ENCODE measurements at regions not wholly inside any gene's neighbourhood (a gene's known extent, or its start where the extent isn't known, plus 50 kb on each side); places are given as distances from the start of the nearest gene placed in this dataset.

DNA sequence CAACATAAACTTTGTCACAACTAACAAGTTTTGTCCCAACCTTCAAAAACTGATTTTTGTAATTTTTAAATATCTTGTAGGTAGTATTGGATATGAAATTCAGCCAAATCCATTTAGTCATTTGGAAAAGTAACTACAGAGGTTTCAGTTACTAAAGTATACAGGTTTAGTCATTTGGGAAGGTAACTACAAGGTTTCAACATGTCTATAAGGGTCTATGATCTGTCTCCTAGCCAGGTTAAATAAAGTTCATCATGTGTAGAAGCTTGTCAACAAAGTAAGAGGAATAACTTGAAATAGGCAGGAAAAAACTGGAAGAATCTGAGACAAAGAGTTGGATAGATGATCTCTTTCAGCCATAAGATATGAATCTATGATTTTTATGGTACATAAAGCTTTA lies 229.8 kb downstream of the COL12A1 start:
- H3K36me3 ChIP-seq = no peaks in the 10 kb centered on the region
- ATAC-seq = no peak

DNA sequence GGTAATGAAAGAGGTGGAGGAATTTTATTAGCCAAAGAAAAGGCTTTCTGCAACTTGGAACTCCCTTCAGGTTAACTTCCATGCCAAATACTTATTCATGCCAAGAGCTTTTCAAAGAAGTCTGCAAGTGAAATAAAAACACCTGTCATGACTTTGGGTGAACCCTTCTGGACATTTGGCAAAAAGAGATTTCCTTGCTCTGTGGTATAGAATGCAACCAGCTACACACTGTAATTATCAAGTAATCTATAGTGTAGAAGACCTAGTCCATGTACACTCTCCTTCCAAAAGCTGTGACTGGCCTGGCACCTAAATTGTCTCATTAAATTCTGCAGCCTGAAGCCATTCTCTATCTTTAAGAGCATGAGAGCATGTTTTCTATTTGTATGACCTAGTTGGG lies 232.3 kb downstream of the COL12A1 start:
- no peak for TF ChIP-seq POLR2A (IDR thresholded peaks at IDR 0.05)
- TF ChIP-seq, protein P1, sequence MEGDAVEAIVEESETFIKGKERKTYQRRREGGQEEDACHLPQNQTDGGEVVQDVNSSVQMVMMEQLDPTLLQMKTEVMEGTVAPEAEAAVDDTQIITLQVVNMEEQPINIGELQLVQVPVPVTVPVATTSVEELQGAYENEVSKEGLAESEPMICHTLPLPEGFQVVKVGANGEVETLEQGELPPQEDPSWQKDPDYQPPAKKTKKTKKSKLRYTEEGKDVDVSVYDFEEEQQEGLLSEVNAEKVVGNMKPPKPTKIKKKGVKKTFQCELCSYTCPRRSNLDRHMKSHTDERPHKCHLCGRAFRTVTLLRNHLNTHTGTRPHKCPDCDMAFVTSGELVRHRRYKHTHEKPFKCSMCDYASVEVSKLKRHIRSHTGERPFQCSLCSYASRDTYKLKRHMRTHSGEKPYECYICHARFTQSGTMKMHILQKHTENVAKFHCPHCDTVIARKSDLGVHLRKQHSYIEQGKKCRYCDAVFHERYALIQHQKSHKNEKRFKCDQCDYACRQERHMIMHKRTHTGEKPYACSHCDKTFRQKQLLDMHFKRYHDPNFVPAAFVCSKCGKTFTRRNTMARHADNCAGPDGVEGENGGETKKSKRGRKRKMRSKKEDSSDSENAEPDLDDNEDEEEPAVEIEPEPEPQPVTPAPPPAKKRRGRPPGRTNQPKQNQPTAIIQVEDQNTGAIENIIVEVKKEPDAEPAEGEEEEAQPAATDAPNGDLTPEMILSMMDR (IDR thresholded peaks at IDR 0.05 in 4 of 5, conservative IDR thresholded peaks at IDR 0.05 in 1 of 5) = no peak
- intact Hi-C loops (cut with DNase I; ENCODE audit: low total_unique reads) = no loop called here
- DNase-seq (no peak), ATAC-seq (no peak)
- Histone ChIP-seq H3K4me1 (no peaks in the 10 kb centered on the region), H3K36me3 (no peaks in the 10 kb centered on the region), H3K4me3 (no peak overlapping the region), H3K27me3 (no peaks in the 10 kb centered on the region), H3K27ac (no peak overlapping the region), H3K9me3 (no peaks in the 10 kb centered on the region)
- in situ Hi-C loops (cut with MboI; ENCODE audit: low sequenced_read_pairs in 4 of 4) = no loop called here

More for the DNA sequence above, 229.8 kb downstream of the COL12A1 start:
- Histone ChIP-seq H3K4me3 (no peak overlapping the region), H3K9me3 (no peaks in the 10 kb centered on the region), H3K4me1 (no peaks in the 10 kb centered on the region), H3K27me3 (no peaks in the 10 kb centered on the region), H3K27ac (no peak overlapping the region)
- in situ Hi-C loops (cut with MboI; ENCODE audit: low sequenced_read_pairs in 4 of 4) = no loop called here
- no peak for DNase-seq
- intact Hi-C loops (cut with DNase I; ENCODE audit: low total_unique reads) = no loop called here
- TF ChIP-seq, protein P1 (IDR thresholded peaks at IDR 0.05 in 4 of 5, conservative IDR thresholded peaks at IDR 0.05 in 1 of 5) = no peak
- TF ChIP-seq POLR2A (IDR thresholded peaks at IDR 0.05) = no peak

DNA sequence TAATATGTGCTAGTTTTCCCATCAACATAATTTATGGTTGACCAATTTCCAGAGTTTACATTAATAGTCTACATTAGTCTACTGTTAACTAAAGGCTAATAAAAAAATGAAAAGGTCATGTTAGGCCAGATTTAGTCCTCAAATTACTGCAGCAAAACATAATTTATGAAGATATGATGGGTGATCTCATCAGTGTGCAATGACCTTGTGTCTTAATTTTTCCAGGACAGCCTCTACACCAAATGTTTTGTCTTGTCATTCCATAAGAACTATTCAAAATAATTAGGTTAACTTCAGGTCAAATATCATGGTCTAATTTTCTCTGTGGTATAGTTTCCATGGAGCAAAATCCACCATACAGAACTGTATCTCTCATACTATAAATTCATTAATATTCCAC lies 234.2 kb downstream of the COL12A1 start:
- TF ChIP-seq, protein P1 (IDR thresholded peaks at IDR 0.05 in 4 of 5, conservative IDR thresholded peaks at IDR 0.05 in 1 of 5) = no peak
- no peak for TF ChIP-seq POLR2A (IDR thresholded peaks at IDR 0.05)
- H3K36me3 ChIP-seq = no peaks in the 10 kb centered on the region
- H3K4me3 ChIP-seq = no peak overlapping the region
- H3K27ac ChIP-seq = no peak overlapping the region
- DNase-seq = no peak
- in situ Hi-C loops (cut with MboI; ENCODE audit: low sequenced_read_pairs in 4 of 4) = no loop called here
- intact Hi-C loops (cut with DNase I; ENCODE audit: low total_unique reads) = no loop called here
- no peaks in the 10 kb centered on the region for H3K9me3 ChIP-seq
- H3K27me3 ChIP-seq = no peaks in the 10 kb centered on the region
- H3K4me1 ChIP-seq = no peaks in the 10 kb centered on the region
- ATAC-seq = no peak

DNA sequence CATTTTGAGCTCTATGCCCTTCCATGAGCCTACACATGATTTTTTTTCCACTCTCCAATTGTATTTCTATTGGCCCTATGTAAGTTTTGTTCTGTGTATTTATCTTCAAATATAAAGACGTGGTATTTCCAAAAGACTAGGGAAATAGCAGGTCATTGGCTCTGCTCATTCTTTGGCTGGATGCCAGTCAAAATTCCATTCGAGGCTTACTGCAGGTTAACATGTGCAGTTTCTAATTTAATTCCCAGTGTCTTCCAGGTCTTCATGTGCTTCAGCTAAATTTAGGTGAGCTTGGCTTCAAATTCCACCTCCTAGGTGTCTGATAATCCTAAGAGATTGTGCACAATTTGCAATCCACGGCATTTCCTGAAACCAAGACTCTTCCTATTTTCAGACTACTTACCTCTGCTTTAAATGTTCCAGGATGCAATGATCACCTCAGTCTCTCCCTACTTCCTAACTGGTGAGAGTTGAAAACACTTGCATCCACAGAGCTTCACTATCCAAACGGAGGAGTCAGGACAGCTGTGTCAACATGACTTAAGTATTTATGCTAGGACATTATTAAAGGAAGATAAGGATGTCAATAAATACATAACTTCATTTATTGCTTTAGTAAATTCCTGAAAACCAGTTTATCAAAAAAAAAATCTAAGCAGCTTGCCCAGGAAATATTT lies 236.1 kb downstream of the COL12A1 start:
- Histone ChIP-seq H3K27ac (no peak overlapping the region), H3K9me3 (no peaks in the 10 kb centered on the region), H3K4me1 (no peaks in the 10 kb centered on the region), H3K4me3 (no peak overlapping the region), H3K36me3 (no peaks in the 10 kb centered on the region), H3K27me3 (no peaks in the 10 kb centered on the region)
- TF ChIP-seq, protein P1 (IDR thresholded peaks at IDR 0.05 in 4 of 5, conservative IDR thresholded peaks at IDR 0.05 in 1 of 5) = no peak
- no peak for TF ChIP-seq POLR2A (IDR thresholded peaks at IDR 0.05)
- intact Hi-C loops (cut with DNase I; ENCODE audit: low total_unique reads) = no loop called here
- no peak for ATAC-seq
- no peak for DNase-seq
- in situ Hi-C loops (cut with MboI; ENCODE audit: low sequenced_read_pairs in 4 of 4) = no loop called here

DNA sequence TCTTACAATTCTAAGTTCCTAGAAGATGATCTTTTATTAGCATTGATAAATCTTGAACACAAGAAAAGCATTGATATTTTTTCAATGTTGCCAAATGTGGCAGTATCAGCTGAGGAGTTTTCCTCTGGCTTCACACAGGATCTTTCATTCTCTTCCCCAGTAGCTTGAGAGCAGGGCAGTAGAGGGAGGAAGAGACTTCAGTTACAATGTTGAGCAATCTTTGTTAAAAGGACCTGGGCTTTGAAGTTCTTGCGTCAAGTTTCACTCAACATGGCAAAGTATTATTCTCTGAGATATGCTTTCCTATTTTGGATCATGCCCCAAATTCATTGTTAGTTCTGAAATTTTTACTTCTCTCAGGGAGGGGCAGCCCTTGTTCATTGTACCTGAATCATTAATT lies 238.0 kb downstream of the COL12A1 start:
- in situ Hi-C loops (cut with MboI; ENCODE audit: low sequenced_read_pairs in 4 of 4) = no loop called here

More for the DNA sequence above, 238.0 kb downstream of the COL12A1 start:
- H3K36me3 ChIP-seq = no peaks in the 10 kb centered on the region
- H3K4me3 ChIP-seq = no peak overlapping the region
- DNase-seq = no peak
- intact Hi-C loops (cut with DNase I; ENCODE audit: low total_unique reads) = no loop called here
- no peaks in the 10 kb centered on the region for H3K27me3 ChIP-seq
- no peak overlapping the region for H3K27ac ChIP-seq
- TF ChIP-seq, protein P1 (IDR thresholded peaks at IDR 0.05 in 4 of 5, conservative IDR thresholded peaks at IDR 0.05 in 1 of 5) = no peak
- no peak for TF ChIP-seq POLR2A (IDR thresholded peaks at IDR 0.05)
- no peaks in the 10 kb centered on the region for H3K9me3 ChIP-seq
- no peaks in the 10 kb centered on the region for H3K4me1 ChIP-seq
- no peak for ATAC-seq
